ENCODE measurements at regions not wholly inside any gene's neighbourhood (a gene's known extent, or its start where the extent isn't known, plus 50 kb on each side); places are given as distances from the start of the nearest gene placed in this dataset.

DNA sequence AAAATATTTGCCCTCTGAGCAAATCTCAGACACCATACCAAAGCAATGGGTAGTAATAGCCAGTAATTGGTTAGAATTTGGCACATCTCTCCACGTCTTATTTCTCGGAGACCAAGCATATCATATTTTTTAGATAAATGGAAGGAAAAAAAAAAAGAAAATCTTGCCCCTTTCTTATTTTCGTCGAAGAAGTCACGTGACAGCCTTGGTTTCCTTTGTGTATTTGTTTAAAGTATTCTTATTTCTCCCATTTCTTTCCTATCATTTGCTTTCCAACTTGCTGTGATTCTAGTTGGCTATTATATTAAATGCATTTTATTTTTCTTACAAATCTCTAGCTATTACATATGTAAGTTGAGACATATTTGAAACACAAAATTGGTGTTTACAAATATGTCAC lies 2155.9 kb downstream of the PCDH9 start:
- TF ChIP-seq GATA3 (IDR thresholded peaks at IDR 0.05; ENCODE audit: low read depth, low read length) (no peak), GATA2 (IDR thresholded peaks at IDR 0.05; ENCODE audit: low read depth, low read length) (no peak)
